Stomach (tissue), 4 donors: ENCODE measurements at regions not wholly inside any gene's neighbourhood (a gene's known extent, or its start where the extent isn't known, plus 50 kb on each side); places are given as distances from the start of the nearest gene placed in this dataset.

ENCODE experiments used
- EP300 ChIP-seq: sonication (generic); formaldehyde crosslinking; IDR thresholded peaks from one replicate; pipeline ENCODE4 v1.6.1; 2017; ENCODE audit warnings: antibody characterized with exemption
- POLR2A ChIP-seq, 4 donors: fragments of 450-650 bp; IDR thresholded peaks; one replicate each; pipeline ENCODE4 v1.6.1; 2016; ENCODE audit warnings: antibody characterized with exemption in 4 of 4, control low read depth in 2 of 4, mild to moderate bottlenecking in 1 of 4, moderate library complexity in 1 of 4
- TF ChIP-seq, protein P1 (sequence below), 7 experiments: fragments of 450-650 bp in 4 of 7; fragments of 200-600 bp in 3 of 7; sonication (generic) in 3 of 7; IDR thresholded peaks; one replicate each; pipeline ENCODE4 v1.5.1; 2016 to 2019; ENCODE audit warnings: antibody characterized with exemption in 7 of 7, control low read depth in 2 of 7, mild to moderate bottlenecking in 1 of 7

DNA sequence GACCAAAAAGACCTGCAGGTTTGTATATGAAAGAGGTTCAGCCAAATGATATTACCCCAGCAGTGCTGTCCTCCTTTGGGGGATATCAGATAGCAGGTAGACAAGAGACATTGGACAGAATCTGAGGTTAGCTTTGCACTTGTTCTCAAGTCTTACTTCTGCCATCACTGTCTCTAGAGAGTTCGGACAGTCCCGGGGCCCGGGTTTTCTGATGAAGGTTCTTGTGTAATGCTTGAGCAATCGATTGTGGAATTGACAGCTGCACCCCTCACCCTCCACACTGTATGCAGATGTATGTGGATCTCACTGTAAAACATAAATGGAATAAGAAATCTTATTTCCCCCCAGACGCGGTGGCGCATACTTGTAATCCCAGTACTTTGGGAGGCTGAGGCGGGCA is 56.2 kb upstream of the MORC3 start:
- TF ChIP-seq POLR2A (IDR thresholded peaks at IDR 0.05) = no peak
- TF ChIP-seq, protein P1, sequence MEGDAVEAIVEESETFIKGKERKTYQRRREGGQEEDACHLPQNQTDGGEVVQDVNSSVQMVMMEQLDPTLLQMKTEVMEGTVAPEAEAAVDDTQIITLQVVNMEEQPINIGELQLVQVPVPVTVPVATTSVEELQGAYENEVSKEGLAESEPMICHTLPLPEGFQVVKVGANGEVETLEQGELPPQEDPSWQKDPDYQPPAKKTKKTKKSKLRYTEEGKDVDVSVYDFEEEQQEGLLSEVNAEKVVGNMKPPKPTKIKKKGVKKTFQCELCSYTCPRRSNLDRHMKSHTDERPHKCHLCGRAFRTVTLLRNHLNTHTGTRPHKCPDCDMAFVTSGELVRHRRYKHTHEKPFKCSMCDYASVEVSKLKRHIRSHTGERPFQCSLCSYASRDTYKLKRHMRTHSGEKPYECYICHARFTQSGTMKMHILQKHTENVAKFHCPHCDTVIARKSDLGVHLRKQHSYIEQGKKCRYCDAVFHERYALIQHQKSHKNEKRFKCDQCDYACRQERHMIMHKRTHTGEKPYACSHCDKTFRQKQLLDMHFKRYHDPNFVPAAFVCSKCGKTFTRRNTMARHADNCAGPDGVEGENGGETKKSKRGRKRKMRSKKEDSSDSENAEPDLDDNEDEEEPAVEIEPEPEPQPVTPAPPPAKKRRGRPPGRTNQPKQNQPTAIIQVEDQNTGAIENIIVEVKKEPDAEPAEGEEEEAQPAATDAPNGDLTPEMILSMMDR (IDR thresholded peaks at IDR 0.05) = no peak
- no peak for TF ChIP-seq EP300
